PFSK-1 (cell line): ENCODE measurements at regions not wholly inside any gene's neighbourhood (a gene's known extent, or its start where the extent isn't known, plus 50 kb on each side); places are given as distances from the start of the nearest gene placed in this dataset.

Experiments
- FOXP2 ChIP-seq: optimal IDR thresholded peaks from 2 replicates; pipeline ENCODE3; 2011; ENCODE audit warnings: borderline replicate concordance, control low read depth, inconsistent platforms; ENCODE audit not compliant: insufficient read depth; ENCODE audit errors: extremely low read length, extremely low read depth
- POLR2AphosphoS5 ChIP-seq: IDR thresholded peaks from 2 replicates; pipeline ENCODE4 v1.6.1; 2012; ENCODE audit warnings: low read depth, mild to moderate bottlenecking, control low read depth, low read length, moderate library complexity
- SIN3A ChIP-seq: IDR thresholded peaks from 2 replicates; pipeline ENCODE4 v1.6.1; 2012; ENCODE audit warnings: mild to moderate bottlenecking, low read length, moderate library complexity, borderline replicate concordance; ENCODE audit not compliant: insufficient read depth
- TAF1 ChIP-seq: IDR thresholded peaks from 2 replicates; pipeline ENCODE4 v1.6.1; 2012; ENCODE audit warnings: low read length, control low read depth, borderline replicate concordance; ENCODE audit not compliant: insufficient read depth
- TF ChIP-seq, protein P1 (sequence below), 2 experiments: IDR thresholded peaks; 2 replicates each; pipeline versions ENCODE4 v1.6.1 to v1.8.0; 2011 to 2012; ENCODE audit warnings: low read depth in 2 of 2, low read length in 2 of 2, control low read depth in 1 of 2, inconsistent platforms in 1 of 2, mild to moderate bottlenecking in 1 of 2, moderate library complexity in 1 of 2; ENCODE audit not compliant: insufficient read depth in 1 of 2

DNA sequence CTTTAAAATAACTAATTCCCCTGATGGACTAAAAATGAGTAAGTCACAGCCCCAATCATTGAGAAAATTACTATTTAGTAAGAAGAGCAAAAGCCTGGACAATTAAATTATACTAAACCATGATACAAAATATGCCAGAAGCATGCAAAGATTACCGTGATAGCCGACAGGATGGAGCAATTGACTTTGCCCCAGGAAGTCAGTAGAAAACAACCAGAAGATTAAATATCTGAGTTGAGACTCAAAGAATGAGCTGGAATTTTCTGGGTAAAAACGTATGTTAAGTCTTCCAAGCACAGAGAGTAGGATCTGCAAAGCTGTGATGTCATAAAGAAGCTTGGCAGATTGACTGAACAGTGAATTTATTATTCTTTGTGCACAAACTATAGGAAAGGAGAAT, 816.1 kb upstream of the TENM3 start:
- TF ChIP-seq TAF1, result no peak
- TF ChIP-seq SIN3A, result no peak
- TF ChIP-seq, protein P1, sequence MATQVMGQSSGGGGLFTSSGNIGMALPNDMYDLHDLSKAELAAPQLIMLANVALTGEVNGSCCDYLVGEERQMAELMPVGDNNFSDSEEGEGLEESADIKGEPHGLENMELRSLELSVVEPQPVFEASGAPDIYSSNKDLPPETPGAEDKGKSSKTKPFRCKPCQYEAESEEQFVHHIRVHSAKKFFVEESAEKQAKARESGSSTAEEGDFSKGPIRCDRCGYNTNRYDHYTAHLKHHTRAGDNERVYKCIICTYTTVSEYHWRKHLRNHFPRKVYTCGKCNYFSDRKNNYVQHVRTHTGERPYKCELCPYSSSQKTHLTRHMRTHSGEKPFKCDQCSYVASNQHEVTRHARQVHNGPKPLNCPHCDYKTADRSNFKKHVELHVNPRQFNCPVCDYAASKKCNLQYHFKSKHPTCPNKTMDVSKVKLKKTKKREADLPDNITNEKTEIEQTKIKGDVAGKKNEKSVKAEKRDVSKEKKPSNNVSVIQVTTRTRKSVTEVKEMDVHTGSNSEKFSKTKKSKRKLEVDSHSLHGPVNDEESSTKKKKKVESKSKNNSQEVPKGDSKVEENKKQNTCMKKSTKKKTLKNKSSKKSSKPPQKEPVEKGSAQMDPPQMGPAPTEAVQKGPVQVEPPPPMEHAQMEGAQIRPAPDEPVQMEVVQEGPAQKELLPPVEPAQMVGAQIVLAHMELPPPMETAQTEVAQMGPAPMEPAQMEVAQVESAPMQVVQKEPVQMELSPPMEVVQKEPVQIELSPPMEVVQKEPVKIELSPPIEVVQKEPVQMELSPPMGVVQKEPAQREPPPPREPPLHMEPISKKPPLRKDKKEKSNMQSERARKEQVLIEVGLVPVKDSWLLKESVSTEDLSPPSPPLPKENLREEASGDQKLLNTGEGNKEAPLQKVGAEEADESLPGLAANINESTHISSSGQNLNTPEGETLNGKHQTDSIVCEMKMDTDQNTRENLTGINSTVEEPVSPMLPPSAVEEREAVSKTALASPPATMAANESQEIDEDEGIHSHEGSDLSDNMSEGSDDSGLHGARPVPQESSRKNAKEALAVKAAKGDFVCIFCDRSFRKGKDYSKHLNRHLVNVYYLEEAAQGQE (IDR thresholded peaks at IDR 0.05; ENCODE audit: insufficient read depth in 1 of 2, low read depth in 2 of 2, low read length in 2 of 2), result no peak
- TF ChIP-seq FOXP2, result no peak
- TF ChIP-seq POLR2AphosphoS5, result no peak

DNA sequence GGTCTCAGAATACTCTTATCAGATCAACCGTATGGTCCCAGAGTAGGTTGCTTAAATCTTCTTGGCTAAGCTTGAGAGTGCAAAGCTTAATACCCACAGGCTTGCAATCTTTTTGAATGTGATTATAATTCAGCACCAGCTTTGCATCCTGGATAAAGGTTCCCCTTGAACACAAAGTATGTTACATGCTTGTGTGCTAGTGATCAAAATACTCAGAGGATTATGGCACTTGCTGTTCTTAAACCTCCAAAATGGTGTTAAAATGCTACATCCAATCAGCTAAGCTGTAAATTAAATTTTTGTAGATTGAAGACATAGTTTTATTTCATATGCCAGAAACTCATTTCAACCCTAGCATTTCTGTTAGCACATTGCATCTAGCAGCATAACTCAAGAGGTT, 812.2 kb upstream of the TENM3 start:
- TF ChIP-seq, protein P1 (IDR thresholded peaks at IDR 0.05; ENCODE audit: insufficient read depth in 1 of 2, low read depth in 2 of 2, low read length in 2 of 2), result no peak
- TF ChIP-seq FOXP2 (no peak), SIN3A (no peak), TAF1 (no peak), POLR2AphosphoS5 (no peak)

DNA sequence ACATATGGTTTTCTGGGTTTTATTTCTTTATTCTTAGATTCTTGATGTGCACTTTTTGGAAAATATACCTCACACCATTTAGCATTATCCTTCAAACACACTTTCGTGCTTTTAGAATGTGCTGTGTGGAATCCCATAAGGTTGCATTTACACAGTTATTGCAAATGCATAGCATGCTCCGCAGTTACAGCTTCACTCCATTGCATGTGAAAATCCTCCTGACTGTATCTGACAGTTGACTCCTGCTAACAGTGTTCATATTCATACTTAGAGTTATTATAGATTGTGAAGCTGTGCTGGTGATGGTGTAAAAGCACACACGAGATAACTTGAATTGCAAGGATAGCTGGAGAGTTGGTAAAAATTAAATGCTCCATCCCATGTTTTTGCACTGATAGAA, 811.5 kb upstream of the TENM3 start:
- TF ChIP-seq, protein P1 (IDR thresholded peaks at IDR 0.05; ENCODE audit: insufficient read depth in 1 of 2, low read depth in 2 of 2, low read length in 2 of 2), result no peak
- TF ChIP-seq SIN3A (no peak), POLR2AphosphoS5 (no peak), TAF1 (no peak), FOXP2 (no peak)

DNA sequence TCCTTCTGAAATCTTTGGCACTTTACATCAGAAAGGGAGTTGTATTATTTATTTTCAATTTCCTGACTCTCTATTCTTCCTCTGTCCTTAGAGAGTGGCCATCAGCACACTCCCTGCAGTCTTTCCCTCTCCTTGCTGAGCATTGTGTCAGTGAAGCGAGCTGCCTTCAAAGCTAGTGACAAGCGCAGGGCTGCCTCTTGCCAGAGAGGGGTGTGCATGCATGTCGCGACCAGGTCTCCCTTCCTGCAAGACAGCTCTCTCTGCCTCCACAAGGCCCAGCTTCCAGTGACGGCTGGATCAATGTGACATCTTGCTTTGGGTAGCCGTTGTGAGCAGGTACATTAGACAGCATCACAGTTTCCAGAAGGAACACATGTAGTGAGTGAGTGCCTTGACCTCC, 810.9 kb upstream of the TENM3 start:
- TF ChIP-seq SIN3A (no peak), POLR2AphosphoS5 (no peak), FOXP2 (no peak), TAF1 (no peak)
- TF ChIP-seq, protein P1 (IDR thresholded peaks at IDR 0.05; ENCODE audit: insufficient read depth in 1 of 2, low read depth in 2 of 2, low read length in 2 of 2), result no peak

DNA sequence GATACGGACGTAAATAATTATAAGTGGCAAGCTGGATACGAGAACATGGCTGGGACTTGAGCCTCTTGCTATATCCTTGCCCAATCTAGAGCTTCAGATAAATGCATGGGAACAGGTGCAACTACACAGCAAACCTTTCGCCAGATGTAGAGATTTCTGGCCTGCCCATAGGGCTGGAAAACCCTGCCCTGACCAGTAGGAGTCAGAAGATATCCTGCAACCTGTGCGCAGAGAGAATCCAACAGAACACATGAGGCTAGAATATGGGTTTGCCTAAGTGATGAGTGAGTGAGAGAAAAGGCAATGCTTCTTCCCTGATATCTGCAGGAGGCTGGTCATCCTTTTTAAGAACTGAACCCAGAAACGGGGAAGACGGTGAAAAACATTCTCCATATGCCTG, 805.3 kb upstream of the TENM3 start:
- TF ChIP-seq FOXP2 (no peak), SIN3A (no peak), TAF1 (no peak), POLR2AphosphoS5 (no peak)
- TF ChIP-seq, protein P1 (IDR thresholded peaks at IDR 0.05; ENCODE audit: insufficient read depth in 1 of 2, low read depth in 2 of 2, low read length in 2 of 2), result no peak
